ENCODE measurements at regions not wholly inside any gene's neighbourhood (a gene's known extent, or its start where the extent isn't known, plus 50 kb on each side); places are given as distances from the start of the nearest gene placed in this dataset.
"Not testable (repeated sequence)": the region's sequence is repeated elsewhere in the genome, so short reads cannot be mapped to it uniquely, and the experiment has no call there.

DNA sequence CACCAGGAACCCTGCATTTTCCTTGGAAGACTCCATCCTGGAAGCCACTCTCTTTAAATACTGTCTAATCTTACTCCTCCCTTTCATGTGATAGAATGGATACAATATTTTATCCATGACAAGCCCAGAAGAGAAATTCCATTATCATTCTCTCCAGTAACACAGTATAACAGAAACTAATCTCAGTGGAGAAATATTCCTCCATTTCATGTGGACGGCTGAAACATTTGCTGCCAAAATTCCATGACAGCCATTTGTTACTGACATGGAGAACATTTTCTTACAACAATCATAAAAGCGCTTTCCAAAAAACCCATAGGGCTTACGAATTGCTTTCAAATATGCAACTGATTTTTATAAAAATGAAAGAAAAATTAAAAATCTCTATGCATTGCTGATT is 392.8 kb upstream of the KLF6 start:
- DNase-seq = no peak

DNA sequence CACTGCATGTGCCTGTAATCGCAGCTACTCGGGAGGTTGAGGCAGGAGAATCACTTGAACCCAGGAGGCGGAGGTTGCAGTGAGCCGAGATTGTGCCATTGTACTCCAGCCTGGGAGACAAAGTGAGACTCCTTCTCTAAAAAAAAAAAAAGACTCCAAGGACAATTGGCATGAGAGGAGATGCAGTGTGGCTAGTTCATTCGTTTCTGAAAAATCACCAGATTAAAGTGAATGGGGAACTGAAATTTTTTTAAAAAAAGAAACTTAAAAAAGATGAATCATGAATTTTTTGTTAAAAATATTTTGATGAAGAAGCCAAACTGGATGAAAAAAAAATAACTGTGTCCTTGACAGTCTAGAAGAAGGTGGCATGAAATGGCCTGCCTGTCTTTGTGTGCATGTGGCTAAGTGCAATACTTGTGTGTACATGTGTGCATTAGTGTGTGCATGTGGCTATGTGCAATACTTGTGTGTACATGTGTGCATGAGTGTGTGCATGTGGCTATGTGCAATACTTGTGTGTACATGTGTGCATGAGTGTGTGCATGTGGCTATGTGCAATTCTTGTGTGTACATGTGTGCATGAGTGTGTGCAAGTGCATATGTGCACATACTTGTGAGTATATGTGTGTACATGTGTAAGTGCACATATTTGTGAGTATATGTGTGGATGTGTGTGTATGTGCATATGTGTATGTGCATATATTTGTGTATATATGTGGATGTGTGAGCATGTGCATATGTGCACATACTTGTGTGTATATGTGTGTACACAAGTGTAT is 391.7 kb upstream of the KLF6 start:
- DNase-seq = no peak

DNA sequence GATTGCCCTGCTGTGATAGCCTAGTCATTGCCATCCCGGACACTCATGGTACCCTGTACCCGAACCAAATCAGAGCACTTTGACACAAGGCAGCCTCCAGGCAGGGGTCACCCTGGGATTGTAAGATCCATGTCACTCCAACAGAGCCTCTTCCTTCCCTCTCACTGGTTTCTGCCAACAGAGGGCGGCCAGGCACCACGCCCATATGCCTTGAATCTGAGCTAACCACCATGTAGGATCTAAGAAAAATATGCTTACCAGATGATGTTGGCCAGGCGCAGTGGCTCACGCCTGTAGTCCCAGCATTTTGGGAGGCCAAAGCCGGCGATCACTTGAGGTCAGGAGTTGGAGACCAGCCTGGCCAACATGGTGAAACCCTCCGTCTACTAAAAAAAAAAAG is 389.2 kb upstream of the KLF6 start:
- no peak for DNase-seq

- DNase-seq = no peak
Observed at GRCh38 chr10:4170633-4171314, 385.8 kb upstream of the KLF6 start.

GRCh38 chr10:4170181-4170580 is 385.2 kb upstream of the KLF6 start:
- no peak for DNase-seq

- DNase-seq = no peak
Observed at GRCh38 chr10:4169448-4169847, 384.4 kb upstream of the KLF6 start.

DNA sequence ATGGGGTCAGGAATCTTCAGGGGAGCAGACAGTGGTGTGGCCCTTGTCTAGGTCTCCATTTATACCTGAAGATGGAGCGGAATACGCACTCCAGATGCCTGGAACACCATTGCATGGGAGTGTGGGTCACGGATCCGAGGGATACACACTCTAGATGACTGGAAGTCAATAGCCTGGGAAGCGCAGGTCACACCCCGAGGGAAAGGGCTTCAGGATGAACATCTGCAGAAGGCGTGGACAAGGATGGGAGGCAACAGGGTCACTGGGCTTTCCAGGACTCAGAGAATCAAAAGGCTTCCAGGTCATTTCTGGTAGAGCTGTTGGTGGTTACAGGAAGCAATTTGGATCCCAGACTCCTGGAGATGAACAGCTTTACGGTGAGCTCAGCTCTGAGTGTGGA is 382.2 kb upstream of the KLF6 start:
- DNase-seq = no peak

DNA sequence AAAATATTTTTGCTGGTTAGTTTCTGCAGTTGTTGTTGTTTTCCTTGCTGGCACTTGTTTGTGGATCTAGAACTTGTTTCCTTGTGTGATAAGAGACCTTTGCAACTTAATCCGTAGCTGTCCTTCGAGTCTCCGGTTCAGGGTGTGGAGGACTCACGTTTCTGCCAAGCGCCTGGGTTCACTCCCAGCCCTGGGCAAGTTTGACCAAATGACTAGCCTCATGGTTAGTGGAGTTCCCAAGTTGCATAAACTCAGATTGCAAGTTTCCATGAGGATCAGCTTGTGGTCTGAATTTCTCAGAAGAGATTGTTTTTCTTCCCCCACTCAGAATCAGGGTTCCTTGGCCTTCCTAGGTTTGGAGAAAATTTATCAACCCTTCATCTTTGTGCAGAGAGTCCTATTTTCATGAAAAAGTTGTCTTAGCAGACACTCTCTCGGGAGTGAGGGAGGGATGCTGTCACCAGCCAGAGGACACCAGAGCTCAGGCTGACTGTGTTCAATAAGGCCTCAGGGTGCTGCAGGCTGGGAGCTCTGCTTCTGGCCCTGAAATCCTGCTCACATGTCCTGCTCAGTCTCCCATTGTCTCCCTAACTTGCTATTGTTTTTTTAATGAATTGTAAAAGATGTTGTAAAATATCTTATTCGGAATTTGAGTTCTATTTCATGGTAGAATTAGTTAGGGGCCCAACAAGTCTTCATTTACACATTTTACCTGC is 377.7 kb upstream of the KLF6 start:
- no peak for DNase-seq

- DNase-seq = no peak
Observed at GRCh38 chr10:4159173-4159572, 374.2 kb upstream of the KLF6 start.

- DNase-seq = no peak
Observed at GRCh38 chr10:4154191-4154715, 369.2 kb upstream of the KLF6 start.

GRCh38 chr10:4151466-4151865 is 366.5 kb upstream of the KLF6 start:
- no peak for DNase-seq

DNA sequence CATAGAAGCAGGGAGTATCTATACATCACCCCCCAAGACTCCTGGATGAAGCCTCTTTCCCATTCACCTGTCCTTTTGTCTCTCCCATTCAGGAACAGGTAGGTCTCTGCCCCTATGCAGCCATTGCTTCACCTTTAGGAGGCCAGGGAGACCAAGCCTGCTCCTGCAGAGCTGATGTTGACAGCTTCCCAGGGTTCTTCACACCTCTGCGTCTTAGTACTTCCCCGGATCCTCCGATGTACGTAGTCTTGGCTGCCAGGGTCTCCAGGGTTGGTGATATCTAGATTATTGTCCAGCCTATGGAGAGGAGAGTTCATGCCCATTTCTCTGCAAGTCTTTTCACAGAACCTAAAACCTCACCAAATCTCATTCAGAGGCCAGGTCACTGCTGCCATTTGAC is 365.7 kb upstream of the KLF6 start:
- DNase-seq = no peak

DNA sequence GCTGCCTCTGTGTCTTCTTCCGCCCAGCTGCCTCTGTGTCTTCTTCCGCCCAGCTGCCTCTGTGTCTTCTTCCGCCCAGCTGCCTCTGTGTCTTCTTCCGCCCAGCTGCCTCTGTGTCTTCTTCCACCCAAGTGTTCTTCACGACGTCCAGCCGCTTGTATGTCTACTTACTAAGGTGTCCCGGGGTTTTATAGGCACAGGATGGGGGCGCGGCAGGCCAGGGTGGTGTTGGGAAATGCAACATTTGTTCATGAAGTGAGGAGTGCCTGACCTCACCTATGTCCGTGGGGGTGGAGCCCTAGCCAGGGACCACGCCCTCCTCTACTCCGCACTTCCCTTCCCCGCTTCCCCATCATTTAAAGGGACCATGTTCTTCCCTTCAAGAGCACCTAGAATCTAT is 364.5 kb upstream of the KLF6 start:
- not testable (repeated sequence) for DNase-seq

DNA sequence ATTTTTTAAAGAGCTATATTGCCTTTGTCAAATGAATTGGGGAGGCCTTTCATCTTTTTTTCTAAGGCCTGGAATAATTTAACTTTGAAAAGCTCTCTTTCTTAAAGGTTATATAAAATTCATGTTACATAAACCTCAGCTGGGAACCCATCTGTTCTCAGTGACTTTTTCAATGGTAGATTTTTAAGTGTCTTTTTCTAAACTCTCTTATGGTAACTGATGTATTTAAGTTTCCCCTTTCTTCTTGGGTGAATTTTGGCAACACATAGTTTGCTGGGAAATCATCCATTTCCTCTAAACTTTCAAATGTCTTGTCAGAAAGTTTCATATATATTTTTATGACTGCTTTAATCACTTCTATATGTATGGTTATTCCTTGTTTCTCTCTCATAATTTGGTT is 362.2 kb upstream of the KLF6 start:
- DNase-seq = no peak

DNA sequence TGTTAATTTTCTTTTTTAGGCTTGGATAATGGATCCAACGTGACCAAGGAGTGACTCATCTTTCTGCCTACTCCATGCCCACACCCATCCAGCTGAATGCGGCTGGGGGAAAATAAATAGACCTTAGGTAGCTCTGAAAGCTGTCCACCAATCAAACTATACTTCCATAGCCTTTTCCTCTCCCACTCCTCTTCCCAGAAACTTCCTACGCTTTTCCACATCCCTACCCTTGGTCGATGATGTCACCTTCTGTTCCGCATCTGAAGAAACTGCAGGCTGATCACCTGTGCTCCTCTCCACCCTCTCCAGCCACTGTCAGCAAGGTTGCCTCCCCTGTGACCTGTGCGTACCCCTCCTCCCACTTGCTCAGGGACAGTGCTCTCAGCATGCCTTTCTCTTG is 359.8 kb upstream of the KLF6 start:
- DNase-seq = no peak

- no peak for DNase-seq
Observed at GRCh38 chr10:4141471-4141870, 356.5 kb upstream of the KLF6 start.

DNA sequence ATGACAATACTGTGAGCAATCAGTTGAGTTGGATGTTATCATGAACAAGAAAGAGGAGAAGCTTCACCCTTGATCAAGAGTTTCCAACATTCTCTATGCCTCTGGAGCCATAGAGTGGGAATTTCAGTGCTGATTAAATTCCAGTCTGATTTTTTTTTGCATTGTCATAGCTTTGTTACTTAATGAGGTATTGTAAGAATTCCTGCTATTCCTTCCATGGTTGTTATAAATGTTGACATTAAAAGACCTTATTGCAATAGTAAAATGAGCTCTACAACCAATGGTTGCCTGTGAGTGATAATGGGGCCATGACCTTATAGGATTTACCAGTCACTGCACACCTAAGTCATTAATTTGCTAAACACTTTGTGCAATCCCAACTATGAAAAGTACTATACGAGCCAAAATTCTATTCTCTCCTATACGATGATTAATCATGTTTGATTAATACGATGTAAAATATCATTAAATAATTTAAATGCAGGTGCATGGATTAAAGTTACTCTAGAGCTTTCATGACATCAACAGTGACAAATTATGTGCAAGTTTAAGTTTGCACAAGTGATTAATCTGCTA is 353.2 kb upstream of the KLF6 start:
- no peak for DNase-seq

- no peak for DNase-seq
Observed at GRCh38 chr10:4137299-4137698, 352.3 kb upstream of the KLF6 start.

DNA sequence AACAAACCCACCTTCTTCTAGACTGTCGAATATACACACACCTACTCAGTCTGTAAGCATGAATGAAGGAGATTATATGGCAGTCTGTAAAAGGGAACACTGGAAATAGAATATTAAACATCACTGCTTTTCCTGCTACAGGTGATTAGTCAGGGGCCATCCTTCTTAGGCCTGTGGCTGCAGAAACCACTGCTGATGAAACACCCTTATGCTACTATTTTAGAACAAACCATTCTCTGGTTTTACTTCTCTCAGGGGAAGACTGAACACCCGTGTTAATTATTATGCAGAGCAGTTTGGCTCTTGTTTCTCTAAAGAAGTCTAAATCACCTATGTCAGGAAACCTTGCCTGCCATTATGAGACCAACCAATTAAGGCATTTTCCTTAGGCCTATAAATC is 351.1 kb upstream of the KLF6 start:
- DNase-seq = peak; percentile 11

GRCh38 chr10:4132216-4132556 is 347.2 kb upstream of the KLF6 start:
- no peak for DNase-seq

- DNase-seq = no peak
Observed at GRCh38 chr10:4131407-4132215, 346.6 kb upstream of the KLF6 start.

DNA sequence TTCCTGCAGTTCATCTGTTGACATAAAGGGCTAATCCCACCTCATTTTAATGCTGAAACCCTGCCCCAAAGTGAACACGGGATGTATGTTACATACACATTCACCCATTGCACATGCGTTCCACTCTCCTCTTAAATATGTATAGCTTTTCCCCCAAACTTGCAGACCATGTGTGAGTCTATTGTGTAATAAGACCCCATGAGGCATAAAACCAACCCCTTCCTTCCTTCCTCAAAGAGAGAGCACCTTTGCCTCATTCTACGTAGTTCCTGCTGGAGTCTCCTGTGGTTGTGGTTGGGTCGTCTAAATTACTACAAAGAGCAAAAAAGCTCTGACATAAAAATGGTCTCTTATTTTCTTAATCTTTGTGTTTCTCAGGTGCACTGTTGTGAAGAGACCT is 345.7 kb upstream of the KLF6 start:
- no peak for DNase-seq

Data from NK-92 treated with Interleukin-12 subunit alpha and Interleukin-12 subunit beta, amount 100 ng/mL, for 24 hours (cell line).